Mesenchymal stem cell (in vitro differentiated cells and primary cell): ENCODE measurements at regions not wholly inside any gene's neighbourhood (a gene's known extent, or its start where the extent isn't known, plus 50 kb on each side); places are given as distances from the start of the nearest gene placed in this dataset.

Experiments
- DNase-seq: peaks from one replicate; pipeline ENCODE4 v3.0.0-alpha.2; 2013
- H2AFZ ChIP-seq: one replicate; pipeline ENCODE4 v1.6.1; 2013; ENCODE audit warnings: low read depth, mild to moderate bottlenecking, control low read depth, inconsistent platforms, low read length, moderate library complexity
- H2AK5ac ChIP-seq: 2 replicates; pipeline ENCODE4 v1.6.1; 2013; ENCODE audit warnings: low read length, moderate library complexity, mild to moderate bottlenecking, inconsistent platforms; ENCODE audit not compliant: severe bottlenecking
- H2BK120ac ChIP-seq: one replicate; pipeline ENCODE4 v1.6.1; 2013; ENCODE audit warnings: low read depth, mild to moderate bottlenecking, inconsistent platforms, low read length, moderate library complexity
- H2BK12ac ChIP-seq, 2 experiments: one replicate each; pipeline ENCODE4 v1.6.1; 2013; ENCODE audit warnings: inconsistent platforms in 2 of 2, low read length in 2 of 2, mild to moderate bottlenecking in 2 of 2, moderate library complexity in 2 of 2, control low read depth in 1 of 2
- H2BK15ac ChIP-seq: one replicate; pipeline ENCODE4 v1.6.1; 2013; ENCODE audit warnings: mild to moderate bottlenecking, low read depth, inconsistent platforms; ENCODE audit not compliant: poor library complexity, severe bottlenecking
- H2BK5ac ChIP-seq: 2 replicates; pipeline ENCODE4 v1.6.1; 2013; ENCODE audit warnings: low read depth, mild to moderate bottlenecking, low read length, control low read depth, inconsistent platforms; ENCODE audit not compliant: poor library complexity, severe bottlenecking
- H3K14ac ChIP-seq, 2 experiments: one replicate each; pipeline ENCODE4 v1.6.1; 2013; ENCODE audit warnings: inconsistent platforms in 2 of 2, low read length in 2 of 2, control low read depth in 1 of 2, mild to moderate bottlenecking in 1 of 2, moderate library complexity in 1 of 2
- H3K18ac ChIP-seq, 2 experiments: one replicate each; pipeline ENCODE4 v1.6.1; 2013; ENCODE audit warnings: inconsistent platforms in 2 of 2, low read length in 2 of 2, control low read depth in 1 of 2, low read depth in 1 of 2, mild to moderate bottlenecking in 1 of 2
- H3K23ac ChIP-seq, 2 experiments: one replicate each; pipeline ENCODE4 v1.6.1; 2013; ENCODE audit warnings: inconsistent platforms in 2 of 2, low read length in 2 of 2, mild to moderate bottlenecking in 2 of 2, moderate library complexity in 2 of 2, control low read depth in 1 of 2
- H3K27ac ChIP-seq: 2 replicates; pipeline ENCODE4 v1.5.1; 2013; ENCODE audit warnings: mild to moderate bottlenecking, moderate library complexity, low read length, control low read depth, inconsistent platforms; ENCODE audit not compliant: poor library complexity, severe bottlenecking
- H3K27me3 ChIP-seq, 2 experiments: 2 replicates each; pipeline versions ENCODE4 v1.6.1 to v1.7.0; 2013; ENCODE audit warnings: low read length in 2 of 2, mild to moderate bottlenecking in 2 of 2, moderate library complexity in 2 of 2, control low read depth in 1 of 2, inconsistent platforms in 1 of 2; ENCODE audit not compliant: control insufficient read depth in 1 of 2, insufficient read depth in 1 of 2
- H3K36me3 ChIP-seq, 2 experiments: 2 replicates each; pipeline versions ENCODE4 v1.6.1 to v1.7.0; 2013; ENCODE audit warnings: low read length in 2 of 2, control low read depth in 1 of 2, inconsistent platforms in 1 of 2, low read depth in 1 of 2, mild to moderate bottlenecking in 1 of 2; ENCODE audit not compliant: insufficient read depth in 2 of 2, control insufficient read depth in 1 of 2
- H3K4ac ChIP-seq, 2 experiments: one replicate each; pipeline ENCODE4 v1.6.1; 2013; ENCODE audit warnings: inconsistent platforms in 2 of 2, low read length in 2 of 2, mild to moderate bottlenecking in 2 of 2, moderate library complexity in 2 of 2, control low read depth in 1 of 2, low read depth in 1 of 2
- H3K4me1 ChIP-seq: 2 replicates; pipeline ENCODE4 v1.6.1; 2013; ENCODE audit warnings: low read depth, low read length, control low read depth; ENCODE audit not compliant: control insufficient read depth, insufficient read depth
- H3K4me2 ChIP-seq: 2 replicates; pipeline ENCODE4 v1.6.1; 2013; ENCODE audit warnings: low read length, mild to moderate bottlenecking, inconsistent platforms; ENCODE audit not compliant: poor library complexity, severe bottlenecking
- H3K4me3 ChIP-seq, 2 experiments: 2 replicates each; pipeline versions ENCODE4 v1.5.1 to v1.7.0; 2013; ENCODE audit warnings: low read length in 2 of 2, mild to moderate bottlenecking in 2 of 2, control low read depth in 1 of 2, low read depth in 1 of 2; ENCODE audit not compliant: insufficient read depth in 1 of 2
- H3K79me1 ChIP-seq: replicated peaks from 2 replicates; pipeline ENCODE4 v1.6.1; 2013; ENCODE audit warnings: mild to moderate bottlenecking, control low read depth, low read length, inconsistent platforms; ENCODE audit not compliant: poor library complexity, severe bottlenecking
- H3K9ac ChIP-seq: 2 replicates; pipeline ENCODE4 v1.7.0; 2013; ENCODE audit warnings: mild to moderate bottlenecking, low read length, moderate library complexity
- H3K9me3 ChIP-seq: 2 replicates; pipeline ENCODE4 v1.7.0; 2013; ENCODE audit warnings: mild to moderate bottlenecking, low read length; ENCODE audit not compliant: control insufficient read depth
- H4K8ac ChIP-seq: one replicate; pipeline ENCODE4 v1.6.1; 2013; ENCODE audit warnings: inconsistent platforms, mild to moderate bottlenecking, low read length, moderate library complexity
- H4K91ac ChIP-seq: one replicate; pipeline ENCODE4 v1.6.1; 2013; ENCODE audit warnings: mild to moderate bottlenecking, low read length, inconsistent platforms
- WGBS: methylation state at CpG from one replicate; pipeline ENCODE4 v1.1.7; 2013; ENCODE audit warnings: mixed read lengths; 5-methylcytosine and 5-hydroxymethylcytosine counted together

GRCh38 chr6:142671791-142672190 lies 273.2 kb downstream of the HIVEP2 start:
- H3K18ac ChIP-seq, result no peak overlapping the region
- H2BK120ac ChIP-seq, result no peak overlapping the region
- no peaks in the 10 kb centered on the region for H3K9me3 ChIP-seq
- H2BK5ac ChIP-seq, result no peak overlapping the region
- no peak overlapping the region for H2BK12ac ChIP-seq
- peaks cover 10 to 17% of the 10 kb centered on the region in 2 experiments for H3K27me3 ChIP-seq
- H3K4ac ChIP-seq, result no peak overlapping the region
- H3K4me2 ChIP-seq, result no peak overlapping the region
- no peak overlapping the region for H3K23ac ChIP-seq
- 83% methylated on average over 1 of the region's 1 CpG for WGBS
- no peak overlapping the region for H2AFZ ChIP-seq
- no peak overlapping the region for H3K9ac ChIP-seq
- H3K79me1 ChIP-seq, result no peaks in the 10 kb centered on the region
- H3K36me3 ChIP-seq, result no peaks in the 10 kb centered on the region
- H3K4me1 ChIP-seq, result no peaks in the 10 kb centered on the region
- DNase-seq, result no peak
- H3K14ac ChIP-seq, result no peak overlapping the region
- H4K91ac ChIP-seq, result no peak overlapping the region
- no peak overlapping the region for H4K8ac ChIP-seq
- H2AK5ac ChIP-seq, result no peak overlapping the region
- H2BK15ac ChIP-seq, result no peak overlapping the region
- no peak overlapping the region for H3K27ac ChIP-seq
- H3K4me3 ChIP-seq, result no peak overlapping the region

GRCh38 chr6:142675517-142675916 lies 269.5 kb downstream of the HIVEP2 start:
- H3K18ac ChIP-seq, result no peak overlapping the region
- no peaks in the 10 kb centered on the region for H3K4me1 ChIP-seq
- H4K91ac ChIP-seq, result no peak overlapping the region
- H2BK120ac ChIP-seq, result no peak overlapping the region
- no peak overlapping the region for H2BK15ac ChIP-seq
- no peak overlapping the region for H3K14ac ChIP-seq
- no peak overlapping the region for H2BK12ac ChIP-seq
- no peak overlapping the region for H3K4me2 ChIP-seq
- no peaks in the 10 kb centered on the region for H3K79me1 ChIP-seq
- peaks cover 11 to 23% of the 10 kb centered on the region in 2 experiments for H3K27me3 ChIP-seq
- no peaks in the 10 kb centered on the region for H3K9me3 ChIP-seq
- no peak overlapping the region for H3K4me3 ChIP-seq
- no peak overlapping the region for H2AK5ac ChIP-seq
- H4K8ac ChIP-seq, result no peak overlapping the region
- H3K27ac ChIP-seq, result no peak overlapping the region
- no peaks in the 10 kb centered on the region for H3K36me3 ChIP-seq
- no peak overlapping the region for H3K23ac ChIP-seq
- no peak overlapping the region for H3K4ac ChIP-seq
- H3K9ac ChIP-seq, result no peak overlapping the region
- no peak overlapping the region for H2AFZ ChIP-seq
- DNase-seq, result no peak
- H2BK5ac ChIP-seq, result no peak overlapping the region
- WGBS, result 96% methylated on average over 4 of the region's 5 CpGs

GRCh38 chr6:142676027-142676443 lies 268.9 kb downstream of the HIVEP2 start:
- 82% methylated on average over 5 of the region's 5 CpGs for WGBS
- H2BK120ac ChIP-seq, result no peak overlapping the region

GRCh38 chr6:142676647-142677192 lies 268.3 kb downstream of the HIVEP2 start:
- H2BK120ac ChIP-seq, result no peak overlapping the region
- no peak overlapping the region for H2AFZ ChIP-seq
- H2BK12ac ChIP-seq, result no peak overlapping the region
- no peaks in the 10 kb centered on the region for H3K4me1 ChIP-seq
- DNase-seq, result no peak
- no peaks in the 10 kb centered on the region for H3K9me3 ChIP-seq
- H3K4me3 ChIP-seq, result no peak overlapping the region
- H3K9ac ChIP-seq, result no peak overlapping the region
- no peak overlapping the region for H2AK5ac ChIP-seq
- no peak overlapping the region for H3K27ac ChIP-seq
- H3K4me2 ChIP-seq, result no peak overlapping the region
- no peaks in the 10 kb centered on the region for H3K79me1 ChIP-seq
- H3K27me3 ChIP-seq, result peaks cover 11 to 23% of the 10 kb centered on the region in 2 experiments
- H4K8ac ChIP-seq, result no peak overlapping the region
- H3K23ac ChIP-seq, result no peak overlapping the region
- no peak overlapping the region for H4K91ac ChIP-seq
- no peaks in the 10 kb centered on the region for H3K36me3 ChIP-seq
- no peak overlapping the region for H3K14ac ChIP-seq
- no peak overlapping the region for H3K18ac ChIP-seq
- WGBS, result 82% methylated on average over 4 of the region's 5 CpGs
- H2BK5ac ChIP-seq, result no peak overlapping the region
- no peak overlapping the region for H2BK15ac ChIP-seq
- H3K4ac ChIP-seq, result no peak overlapping the region

More at GRCh38 chr6:142676027-142676443, 268.9 kb downstream of the HIVEP2 start:
- Histone ChIP-seq H3K4me1 (no peaks in the 10 kb centered on the region), H2AK5ac (no peak overlapping the region), H2BK15ac (no peak overlapping the region), H3K27me3 (peaks cover 11 to 23% of the 10 kb centered on the region in 2 experiments), H3K36me3 (no peaks in the 10 kb centered on the region), H3K4ac (no peak overlapping the region), H3K79me1 (no peaks in the 10 kb centered on the region), H2BK5ac (no peak overlapping the region), H3K27ac (no peak overlapping the region), H4K8ac (no peak overlapping the region), H3K9me3 (no peaks in the 10 kb centered on the region), H3K23ac (no peak overlapping the region), H3K4me2 (no peak overlapping the region), H2BK12ac (no peak overlapping the region), H3K18ac (no peak overlapping the region), H3K14ac (no peak overlapping the region), H3K4me3 (no peak overlapping the region), H3K9ac (no peak overlapping the region), H2AFZ (no peak overlapping the region), H4K91ac (no peak overlapping the region)
- DNase-seq, result no peak
